Natural killer cell (primary cell): ENCODE measurements at regions not wholly inside any gene's neighbourhood (a gene's known extent, or its start where the extent isn't known, plus 50 kb on each side); places are given as distances from the start of the nearest gene placed in this dataset.

Source experiments
- ATAC-seq, 3 donors: fragments of 150-1000 bp in 2 of 3; fragments of 200-7000 bp in 1 of 3; cut with Tn5 transposase; 1 replicate in 1 of 3; 2 replicates in 2 of 3; pipeline ENCODE4 v1.10.0; 2021; ENCODE audit warnings: mild to moderate bottlenecking in 2 of 3, moderate library complexity in 2 of 3
- DNase-seq, 2 donors: peaks; one replicate each; pipeline versions ENCODE4 v3.0.0 to v3.0.0-alpha.2; 2013 to 2021; ENCODE audit warnings: mixed read lengths in 1 of 2
- H3K27ac ChIP-seq: one replicate; pipeline ENCODE4 v1.5.1; 2013; ENCODE audit warnings: mild to moderate bottlenecking, low read length
- H3K27me3 ChIP-seq: one replicate; pipeline ENCODE4 v1.6.1; 2013; ENCODE audit warnings: low read length; ENCODE audit not compliant: control insufficient read depth, insufficient read depth
- H3K36me3 ChIP-seq: one replicate; pipeline ENCODE4 v1.6.1; 2013; ENCODE audit warnings: low read length; ENCODE audit not compliant: control insufficient read depth, insufficient read depth
- H3K4me1 ChIP-seq: one replicate; pipeline ENCODE4 v1.6.1; 2013; ENCODE audit warnings: low read length; ENCODE audit not compliant: control insufficient read depth, insufficient read depth
- H3K4me3 ChIP-seq: one replicate; pipeline ENCODE4 v1.5.1; 2013; ENCODE audit warnings: low read length
- H3K9me3 ChIP-seq: one replicate; pipeline ENCODE4 v1.6.1; 2013; ENCODE audit warnings: low read length; ENCODE audit not compliant: control insufficient read depth, insufficient read depth
- H3K27ac Mint-ChIP-seq, 2 donors: one replicate each; pipeline ENCODE4 v1.8.0; 2022; ENCODE audit warnings: mild to moderate bottlenecking in 2 of 2, mixed read lengths in 2 of 2, moderate library complexity in 1 of 2
- H3K27me3 Mint-ChIP-seq, 2 donors: one replicate each; pipeline ENCODE4 v1.8.0; 2022; ENCODE audit warnings: low read depth in 2 of 2, mixed read lengths in 2 of 2
- H3K36me3 Mint-ChIP-seq: one replicate; pipeline ENCODE4 v1.8.0; 2022; ENCODE audit warnings: mixed read lengths
- H3K4me1 Mint-ChIP-seq, 2 donors: one replicate each; pipeline ENCODE4 v1.8.0; 2022; ENCODE audit warnings: mixed read lengths in 2 of 2
- H3K4me3 Mint-ChIP-seq: one replicate; pipeline ENCODE4 v1.8.0; 2022; ENCODE audit warnings: mild to moderate bottlenecking, moderate library complexity, mixed read lengths
- H3K9me3 Mint-ChIP-seq, 2 donors: one replicate each; pipeline ENCODE4 v1.8.0; 2022; ENCODE audit warnings: mixed read lengths in 2 of 2
- WGBS: methylation state at CpG from one replicate; pipeline ENCODE4 v1.1.7; 2013; ENCODE audit warnings: missing lambda C conversion rate; ENCODE audit not compliant: insufficient coverage; 5-methylcytosine and 5-hydroxymethylcytosine counted together
- intact Hi-C: fragments of 100-400 bp; cut with micrococcal nuclease; formaldehyde crosslinking; loops from one replicate; pipeline ENCODE4 v1.14.2; 2022
- TF ChIP-seq, protein P1 (sequence below): fragments of 200-600 bp; IDR thresholded peaks from one replicate; pipeline ENCODE4 v1.8.0; 2022; ENCODE audit warnings: antibody characterized with exemption

DNA sequence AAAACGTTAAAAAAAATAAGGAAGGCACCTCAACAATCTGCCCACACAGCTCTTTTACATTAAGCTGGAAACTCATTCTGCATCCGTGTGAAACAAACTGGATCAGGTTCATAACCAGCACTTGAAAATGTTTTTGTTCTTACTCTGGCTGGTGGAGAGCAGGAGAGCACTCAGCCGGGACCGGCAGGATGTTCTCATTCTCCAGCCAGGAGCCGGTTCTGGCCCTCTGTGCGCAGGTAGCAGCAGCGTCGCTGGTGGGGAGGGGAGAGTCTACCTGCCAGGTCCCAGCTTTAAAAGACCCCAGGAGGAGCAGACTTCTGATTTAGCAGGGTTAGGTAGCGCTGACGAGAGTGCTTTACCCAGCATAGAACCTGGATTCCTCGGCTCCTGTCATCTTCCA lies 834.9 kb upstream of the SALL3 start:
- no peak overlapping the region for H3K4me3 Mint-ChIP-seq
- H3K9me3 Mint-ChIP-seq = no peaks in the 10 kb centered on the region
- H3K27me3 Mint-ChIP-seq = peaks cover 0 to under 1% of the 10 kb centered on the region in 2 donors
- Histone ChIP-seq H3K9me3 (no peaks in the 10 kb centered on the region), H3K36me3 (no peaks in the 10 kb centered on the region), H3K4me1 (no peaks in the 10 kb centered on the region), H3K27me3 (no peaks in the 10 kb centered on the region), H3K4me3 (no peak overlapping the region), H3K27ac (no peak overlapping the region)
- DNase-seq = no peak
- no peaks in the 10 kb centered on the region for H3K4me1 Mint-ChIP-seq
- H3K36me3 Mint-ChIP-seq = no peaks in the 10 kb centered on the region
- intact Hi-C loops = no loop called here
- no peak overlapping the region for H3K27ac Mint-ChIP-seq
- WGBS = 85% methylated on average over 11 of the region's 11 CpGs
- ATAC-seq = no peak
- TF ChIP-seq, protein P1, sequence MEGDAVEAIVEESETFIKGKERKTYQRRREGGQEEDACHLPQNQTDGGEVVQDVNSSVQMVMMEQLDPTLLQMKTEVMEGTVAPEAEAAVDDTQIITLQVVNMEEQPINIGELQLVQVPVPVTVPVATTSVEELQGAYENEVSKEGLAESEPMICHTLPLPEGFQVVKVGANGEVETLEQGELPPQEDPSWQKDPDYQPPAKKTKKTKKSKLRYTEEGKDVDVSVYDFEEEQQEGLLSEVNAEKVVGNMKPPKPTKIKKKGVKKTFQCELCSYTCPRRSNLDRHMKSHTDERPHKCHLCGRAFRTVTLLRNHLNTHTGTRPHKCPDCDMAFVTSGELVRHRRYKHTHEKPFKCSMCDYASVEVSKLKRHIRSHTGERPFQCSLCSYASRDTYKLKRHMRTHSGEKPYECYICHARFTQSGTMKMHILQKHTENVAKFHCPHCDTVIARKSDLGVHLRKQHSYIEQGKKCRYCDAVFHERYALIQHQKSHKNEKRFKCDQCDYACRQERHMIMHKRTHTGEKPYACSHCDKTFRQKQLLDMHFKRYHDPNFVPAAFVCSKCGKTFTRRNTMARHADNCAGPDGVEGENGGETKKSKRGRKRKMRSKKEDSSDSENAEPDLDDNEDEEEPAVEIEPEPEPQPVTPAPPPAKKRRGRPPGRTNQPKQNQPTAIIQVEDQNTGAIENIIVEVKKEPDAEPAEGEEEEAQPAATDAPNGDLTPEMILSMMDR = no peak

DNA sequence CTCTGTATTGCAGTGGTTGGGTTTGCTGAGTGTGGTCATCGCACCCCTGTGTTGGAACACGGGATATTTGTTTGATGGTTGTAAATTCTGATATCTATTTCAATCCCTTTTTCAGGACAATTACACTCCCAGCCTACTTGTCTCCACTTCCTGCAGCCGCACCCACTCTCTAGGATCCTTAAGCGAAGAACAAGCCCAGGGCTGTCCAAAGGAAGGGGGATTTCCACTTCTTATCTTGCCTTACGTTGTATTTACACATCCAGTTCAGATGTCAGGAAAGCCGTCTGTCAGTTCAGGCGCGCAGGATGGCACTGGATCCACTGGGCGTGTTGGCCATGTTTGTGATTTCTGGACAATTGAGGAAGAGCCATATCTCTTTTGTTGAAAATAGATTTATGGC lies 834.5 kb upstream of the SALL3 start:
- Mint-ChIP-seq H3K36me3 (no peaks in the 10 kb centered on the region), H3K9me3 (no peaks in the 10 kb centered on the region), H3K4me3 (no peak overlapping the region), H3K27ac (no peak overlapping the region), H3K27me3 (no peaks in the 10 kb centered on the region), H3K4me1 (no peaks in the 10 kb centered on the region)
- WGBS = 86% methylated on average over 7 of the region's 9 CpGs
- H3K27me3 ChIP-seq = no peaks in the 10 kb centered on the region
- H3K4me1 ChIP-seq = no peaks in the 10 kb centered on the region
- H3K9me3 ChIP-seq = no peaks in the 10 kb centered on the region
- no peaks in the 10 kb centered on the region for H3K36me3 ChIP-seq
- DNase-seq (no peak), ATAC-seq (no peak)
- intact Hi-C loops = no loop called here
- TF ChIP-seq, protein P1 = no peak
- no peak overlapping the region for H3K4me3 ChIP-seq
- H3K27ac ChIP-seq = no peak overlapping the region

DNA sequence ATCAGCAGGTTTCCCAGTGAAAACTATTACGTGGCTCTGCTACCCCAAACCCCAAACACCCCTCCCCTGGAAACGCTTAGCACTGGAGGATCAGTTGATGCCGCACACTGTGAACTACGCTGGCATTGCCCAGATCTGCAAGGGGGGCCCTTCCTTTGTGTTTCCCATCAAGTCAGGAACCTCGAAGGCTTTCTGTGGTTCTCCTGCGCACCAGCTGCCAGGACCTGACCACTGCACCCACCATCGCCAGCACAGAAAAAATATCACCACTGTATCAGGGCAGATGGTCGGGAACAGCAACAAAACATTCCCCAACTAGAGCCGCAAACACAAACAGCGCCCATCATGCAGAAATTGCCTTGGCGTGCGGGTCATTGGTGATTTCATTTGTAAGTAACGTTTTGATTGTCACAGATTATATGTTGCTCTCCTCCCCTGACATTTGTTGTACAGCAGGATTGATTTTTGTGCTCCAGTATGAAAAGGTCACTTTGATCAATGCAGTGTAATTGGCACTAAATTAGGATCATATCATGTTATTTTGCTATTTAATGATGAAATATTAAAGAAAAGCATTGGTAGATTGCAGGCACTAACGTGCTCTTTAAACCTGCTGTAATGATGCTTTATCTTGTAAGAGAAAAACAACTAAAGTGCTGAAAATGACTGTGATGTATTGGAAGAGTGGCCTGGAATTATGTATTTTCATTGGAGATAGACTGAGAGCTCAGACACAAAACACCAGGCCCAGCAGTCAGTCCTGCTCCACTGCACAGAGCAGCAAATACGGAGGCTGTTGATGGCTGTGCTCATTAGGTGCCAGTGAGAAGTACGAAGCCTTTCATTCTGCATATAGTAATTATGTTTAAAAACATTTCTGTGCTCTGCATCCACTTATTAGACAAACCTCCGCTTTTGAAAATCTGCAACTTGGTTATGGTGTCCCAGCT lies 833.2 kb upstream of the SALL3 start:
- H3K4me1 Mint-ChIP-seq = no peaks in the 10 kb centered on the region
- TF ChIP-seq, protein P1 = no peak
- no peak overlapping the region for H3K27ac Mint-ChIP-seq

More for the DNA sequence above, 833.2 kb upstream of the SALL3 start:
- intact Hi-C loops = no loop called here
- ATAC-seq (no peak), DNase-seq (no peak)
- Histone ChIP-seq H3K4me3 (no peak overlapping the region), H3K27me3 (no peaks in the 10 kb centered on the region), H3K27ac (no peak overlapping the region), H3K4me1 (no peaks in the 10 kb centered on the region), H3K36me3 (no peaks in the 10 kb centered on the region), H3K9me3 (no peaks in the 10 kb centered on the region)
- no peak overlapping the region for H3K4me3 Mint-ChIP-seq
- H3K36me3 Mint-ChIP-seq = no peaks in the 10 kb centered on the region
- peaks cover 0 to 2% of the 10 kb centered on the region in 2 donors for H3K9me3 Mint-ChIP-seq
- WGBS = 88% methylated on average over 15 of the region's 17 CpGs
- H3K27me3 Mint-ChIP-seq = peaks cover 0 to 2% of the 10 kb centered on the region in 2 donors
